22Rv1 (cell line): ENCODE measurements at regions not wholly inside any gene's neighbourhood (a gene's known extent, or its start where the extent isn't known, plus 50 kb on each side); places are given as distances from the start of the nearest gene placed in this dataset.

Experiments
- CTCF ChIP-seq: fragments of 450-650 bp; IDR thresholded peaks from 2 replicates; pipeline ENCODE4 v1.5.1; 2017; ENCODE audit warnings: mild to moderate bottlenecking
- ZFX ChIP-seq: fragments of 450-650 bp; IDR thresholded peaks from 2 replicates; pipeline ENCODE4 v1.6.1; 2017; ENCODE audit warnings: antibody characterized with exemption, borderline replicate concordance

- TF ChIP-seq CTCF (no peak), ZFX (no peak)
These were observed 189.1 kb upstream of the ANKFN1 start for GRCh38 chr17:55964191-55964590.
